ENCODE measurements at regions not wholly inside any gene's neighbourhood (a gene's known extent, or its start where the extent isn't known, plus 50 kb on each side); places are given as distances from the start of the nearest gene placed in this dataset.
A peak's percentile ranks its signal among the peaks of the same experiment; 100 is the strongest.
"Not testable (repeated sequence)": the region's sequence is repeated elsewhere in the genome, so short reads cannot be mapped to it uniquely, and the experiment has no call there.

GRCh38 chr9:103242486-103242885 lies 247.4 kb downstream of the CYLC2 start:
- DNase-seq, result no peak

DNA sequence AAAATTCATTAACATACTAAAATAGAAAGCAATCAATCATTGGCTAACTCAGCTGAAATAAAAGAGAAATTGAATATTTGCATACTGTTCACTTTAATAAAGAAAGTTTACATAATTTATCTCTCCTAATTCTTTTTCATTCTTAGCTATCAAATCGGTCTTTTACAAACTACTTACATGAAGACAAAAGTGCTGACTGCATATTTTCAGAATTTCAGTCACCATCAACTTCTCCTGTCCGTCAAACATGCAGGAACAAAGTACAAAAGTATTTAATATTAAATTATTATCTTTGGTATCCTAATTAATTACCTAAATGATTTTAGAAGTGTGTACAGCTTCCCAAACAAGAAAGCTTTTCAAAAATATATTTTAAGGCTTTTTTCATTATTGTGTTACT lies 248.4 kb downstream of the CYLC2 start:
- DNase-seq, result no peak

GRCh38 chr9:103245369-103245768 lies 250.2 kb downstream of the CYLC2 start:
- DNase-seq, result no peak

DNA sequence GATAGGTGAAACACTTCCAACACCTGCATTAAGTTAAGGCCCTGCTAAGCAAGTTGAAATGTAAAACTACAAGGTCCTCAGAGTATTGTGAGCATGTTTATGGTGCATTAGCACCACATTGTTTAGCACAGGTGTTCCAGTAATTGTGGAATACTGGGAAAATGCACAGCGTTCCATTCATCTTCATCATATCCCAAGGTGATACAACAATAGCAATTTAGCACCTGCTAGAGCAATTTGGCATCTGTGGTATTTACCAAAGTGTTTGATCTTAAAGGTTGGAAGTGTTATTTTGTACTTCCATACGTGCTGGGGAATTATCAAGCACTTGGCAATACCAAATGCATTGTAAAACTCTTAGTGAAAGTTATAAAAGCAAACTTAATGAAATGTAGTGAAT lies 266.8 kb downstream of the CYLC2 start:
- DNase-seq, result no peak

- DNase-seq, result no peak
These were observed 270.9 kb downstream of the CYLC2 start for GRCh38 chr9:103266064-103266463.

- DNase-seq, result no peak
These were observed 282.1 kb downstream of the CYLC2 start for GRCh38 chr9:103277240-103277639.

DNA sequence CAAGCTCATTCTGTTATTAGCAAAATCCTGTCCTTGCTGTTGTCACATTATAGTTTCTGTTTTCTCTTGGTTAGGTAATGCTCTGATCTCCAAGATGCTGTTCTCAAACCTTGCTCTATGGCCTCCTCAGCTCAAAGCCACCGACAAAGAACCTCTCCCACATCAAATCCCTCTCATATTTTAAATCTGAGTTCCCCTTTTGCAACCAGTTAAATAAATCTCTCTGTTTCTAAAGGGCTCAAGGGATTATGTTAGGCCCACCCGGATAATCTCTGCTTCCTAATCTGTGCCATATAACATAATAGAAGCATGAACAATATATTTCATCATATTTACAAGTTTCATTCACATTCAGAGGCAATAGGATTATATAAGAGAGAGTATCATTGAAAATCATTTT lies 286.0 kb downstream of the CYLC2 start:
- no peak for DNase-seq

- DNase-seq, result no peak
These were observed 292.2 kb downstream of the CYLC2 start for GRCh38 chr9:103287361-103287760.

GRCh38 chr9:103296189-103296588 lies 301.1 kb downstream of the CYLC2 start:
- no peak for DNase-seq

GRCh38 chr9:103301051-103301450 lies 305.9 kb downstream of the CYLC2 start:
- no peak for DNase-seq

DNA sequence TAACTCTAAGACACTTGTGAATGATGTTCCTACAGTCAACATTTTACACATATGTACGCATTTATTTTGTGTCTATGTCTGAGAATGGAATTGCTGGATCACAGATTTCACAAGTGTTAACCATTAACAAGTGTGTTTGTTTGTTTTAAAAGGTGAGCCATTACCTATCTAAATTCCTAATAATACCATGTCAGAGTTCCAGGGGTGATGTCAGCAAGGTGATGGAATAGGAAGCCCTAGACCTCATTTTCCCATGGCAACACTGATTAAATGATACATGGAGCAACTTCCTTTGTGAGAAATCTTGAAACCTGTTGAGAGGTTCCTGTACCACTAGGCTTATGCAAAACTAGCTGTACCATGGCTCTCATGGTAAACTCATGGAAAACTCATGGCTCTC lies 309.7 kb downstream of the CYLC2 start:
- DNase-seq, result no peak

DNA sequence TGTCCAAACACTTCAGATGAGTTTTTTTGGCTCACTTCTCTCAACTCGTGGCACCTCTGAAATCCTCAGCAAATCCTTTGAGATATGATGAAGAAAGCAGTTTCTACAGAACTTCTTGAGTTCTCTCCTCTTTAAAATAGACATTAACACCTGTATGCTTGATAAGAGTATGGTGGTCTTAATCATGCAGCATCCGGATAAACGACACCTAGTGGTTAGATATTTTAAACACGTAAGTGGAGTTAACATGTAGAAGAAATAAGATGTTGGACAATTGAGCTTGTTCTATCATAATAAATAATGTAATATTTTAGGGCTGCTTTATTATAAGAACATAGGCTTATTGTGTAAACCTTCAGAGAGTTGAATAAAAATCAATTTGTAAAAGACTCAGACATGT lies 324.8 kb downstream of the CYLC2 start:
- DNase-seq, result no peak

DNA sequence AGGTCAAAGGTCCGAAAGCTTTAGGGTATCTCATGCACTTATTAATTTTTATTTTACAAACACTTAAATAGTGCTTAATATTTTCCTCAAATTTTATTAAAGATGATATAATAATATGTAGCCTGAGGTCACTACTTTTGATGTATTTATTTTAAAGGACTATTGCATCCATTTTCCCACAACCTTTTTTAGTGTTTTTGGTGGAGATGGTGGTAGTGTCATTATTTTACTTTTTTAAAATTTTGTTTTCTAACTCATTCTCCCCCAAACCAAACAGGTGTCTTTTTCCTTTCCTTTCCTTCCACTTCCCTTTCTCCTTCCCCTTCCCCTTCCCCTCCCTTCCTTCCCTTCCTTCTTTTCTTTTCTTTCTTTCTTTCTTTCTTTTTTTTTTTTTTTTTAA lies 328.6 kb downstream of the CYLC2 start:
- no peak for DNase-seq

- DNase-seq, result no peak
These were observed 340.3 kb downstream of the CYLC2 start for GRCh38 chr9:103335461-103335860.

- no peak for DNase-seq
These were observed 359.9 kb downstream of the CYLC2 start for GRCh38 chr9:103355000-103355399.

DNA sequence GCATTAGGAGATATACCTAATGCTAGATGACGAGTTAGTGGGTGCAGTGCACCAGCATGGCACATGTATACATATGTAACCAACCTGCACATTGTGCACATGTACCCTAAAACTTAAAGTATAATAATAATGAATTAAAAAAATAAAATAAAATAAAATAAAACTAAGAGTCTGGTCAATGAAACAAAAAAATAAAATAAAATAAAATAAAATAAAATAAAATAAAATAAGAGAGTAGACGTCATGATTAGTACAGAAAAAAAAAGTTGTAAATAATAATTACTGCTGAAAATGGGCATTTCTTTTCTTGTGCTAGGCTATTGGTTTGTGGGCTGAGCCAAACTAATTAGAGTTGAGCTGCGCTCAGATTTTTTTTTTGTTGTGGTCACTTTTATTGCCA lies 362.8 kb downstream of the CYLC2 start:
- DNase-seq, result not testable (repeated sequence)

GRCh38 chr9:103361906-103362305 lies 366.8 kb downstream of the CYLC2 start:
- DNase-seq, result no peak

DNA sequence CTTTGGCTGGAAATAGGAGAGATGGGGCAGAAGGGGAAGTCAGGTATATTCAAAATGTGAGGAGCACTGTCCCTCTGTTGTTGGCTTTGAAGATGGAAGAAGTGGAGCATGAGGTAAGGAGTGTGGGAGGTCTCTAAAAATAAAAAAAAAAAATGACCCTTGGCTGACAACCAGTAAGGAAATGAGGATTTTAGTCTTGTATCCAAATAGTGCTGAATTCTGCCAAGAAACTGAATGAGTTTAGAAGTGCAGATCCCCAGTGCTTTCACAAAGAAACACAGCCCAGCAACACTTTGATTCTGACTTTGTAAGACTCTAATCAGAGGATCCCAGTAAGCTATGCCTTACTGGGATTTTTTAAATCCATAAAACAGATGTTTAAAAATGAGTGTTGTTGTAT lies 367.9 kb downstream of the CYLC2 start:
- DNase-seq, result no peak

GRCh38 chr9:103364753-103365152 lies 369.6 kb downstream of the CYLC2 start:
- DNase-seq, result no peak

DNA sequence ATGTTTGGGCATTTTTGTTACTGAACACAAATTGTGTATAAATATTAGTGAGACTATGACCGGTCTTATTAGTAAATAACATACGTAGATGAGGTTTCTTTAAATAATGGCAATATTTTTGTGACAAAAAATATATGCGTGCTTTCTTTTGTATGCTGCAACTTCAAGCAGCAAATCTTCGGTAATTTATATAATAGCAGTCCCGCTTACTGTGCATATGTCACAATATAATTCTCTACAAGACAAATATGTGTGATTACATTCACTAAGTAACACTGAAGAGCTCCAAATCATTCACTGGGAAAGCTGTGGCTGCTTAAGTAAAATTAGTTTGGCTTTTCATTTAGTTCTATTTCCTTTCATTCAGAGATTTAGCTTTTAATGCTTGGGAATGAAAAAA lies 376.0 kb downstream of the CYLC2 start:
- DNase-seq, result no peak

GRCh38 chr9:103372828-103373227 lies 377.7 kb downstream of the CYLC2 start:
- DNase-seq, result no peak

GRCh38 chr9:103377667-103378066 lies 382.5 kb downstream of the CYLC2 start:
- DNase-seq, result no peak

- DNase-seq, result peak in 1 of 2 experiments; percentile 38
These were observed 402.9 kb downstream of the CYLC2 start for GRCh38 chr9:103397868-103398600.

DNA sequence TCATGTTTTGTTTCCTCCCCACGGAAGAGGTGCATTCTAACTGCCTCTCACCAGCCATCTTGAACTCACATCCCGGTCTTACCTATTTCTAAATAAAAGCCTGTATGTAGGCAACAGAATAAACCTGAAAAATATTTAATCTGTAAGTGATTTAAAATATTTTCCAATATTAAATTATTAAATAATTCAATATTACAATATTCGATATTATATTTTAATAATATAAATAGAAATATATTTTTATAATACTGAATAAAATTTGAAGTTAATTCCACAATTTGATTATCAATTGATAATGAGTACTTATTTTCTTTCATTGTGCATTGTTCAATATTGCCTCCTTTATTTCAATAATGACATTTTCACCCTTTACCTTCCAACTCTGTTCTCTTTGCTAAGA lies 404.4 kb downstream of the CYLC2 start:
- DNase-seq, result no peak

DNA sequence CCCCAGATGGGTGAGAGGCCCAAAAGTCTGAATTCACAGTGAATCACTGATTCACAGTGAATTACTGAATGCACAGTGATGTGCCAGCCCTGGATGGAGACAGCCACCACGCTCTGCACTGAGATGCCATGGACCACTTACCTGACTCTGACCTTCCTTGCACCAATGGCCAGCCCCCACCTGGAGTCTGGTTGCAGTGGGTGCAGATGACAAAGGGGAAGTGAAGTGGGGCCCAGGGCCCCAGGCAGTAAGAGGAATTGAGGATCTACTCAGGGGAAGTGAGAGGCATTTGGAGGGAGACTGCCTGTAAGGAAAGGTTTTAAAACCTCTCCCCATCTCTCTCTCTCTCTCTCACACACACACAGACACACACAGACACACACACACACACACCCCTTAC lies 412.1 kb downstream of the CYLC2 start:
- DNase-seq, result no peak

All from activated T-cell treated with anti-CD3 and anti-CD28 coated beads, Interleukin-2, amount 50 U/mL, for 48 hours (primary cell).